ENCODE measurements at regions not wholly inside any gene's neighbourhood (a gene's known extent, or its start where the extent isn't known, plus 50 kb on each side); places are given as distances from the start of the nearest gene placed in this dataset.
"Not testable (repeated sequence)": the region's sequence is repeated elsewhere in the genome, so short reads cannot be mapped to it uniquely, and the experiment has no call there.

GRCh38 chr2:109976319-109976718 is 77.8 kb downstream of the LIMS3 start:
- H3K4me3 ChIP-seq; in situ Hi-C loops (cut with MboI; ENCODE audit: low pct_ligation_motif_present in 1 of 4, low pct_unique_long_range_greater_than_20kb in 1 of 4, low sequenced_read_pairs in 3 of 4); H3K9me3 ChIP-seq; H3K27me3 ChIP-seq; H3K27ac ChIP-seq; H3K4me1 ChIP-seq; intact Hi-C loops (cut with DNase I; ENCODE audit: low total_unique reads); DNase-seq; H3K36me3 ChIP-seq: not testable (repeated sequence)
- 36% methylated on average over 2 of the region's 3 CpGs; no CpG with 5 or more reads in 1 of the 2 donors for WGBS, 2 donors (ENCODE audit: low coverage in 1 of 2)

DNA sequence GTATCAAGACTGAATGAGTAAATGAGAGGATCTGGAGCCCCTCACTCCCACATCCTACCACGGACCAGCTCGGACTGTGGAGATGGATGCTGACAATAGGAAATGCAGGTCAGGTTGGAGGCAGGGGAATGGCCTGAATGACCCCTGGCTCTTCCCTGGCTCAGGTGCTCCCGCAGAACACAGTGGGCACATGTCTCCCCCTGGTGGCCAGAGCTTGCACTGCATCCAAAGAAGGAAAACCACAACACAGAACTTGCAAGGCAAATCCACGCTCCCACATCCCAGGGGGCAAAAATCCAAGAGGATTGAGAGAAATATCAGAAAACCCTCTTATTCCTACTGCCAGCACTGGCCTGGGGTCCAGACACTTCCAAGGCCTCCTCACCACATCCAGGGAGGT is 82.3 kb downstream of the LIMS3 start:
- H3K9me3 ChIP-seq; H3K4me3 ChIP-seq; H3K27me3 ChIP-seq; intact Hi-C loops (cut with DNase I; ENCODE audit: low total_unique reads); H3K27ac ChIP-seq; H3K4me1 ChIP-seq; in situ Hi-C loops (cut with MboI; ENCODE audit: low pct_ligation_motif_present in 1 of 4, low pct_unique_long_range_greater_than_20kb in 1 of 4, low sequenced_read_pairs in 3 of 4); H3K36me3 ChIP-seq; DNase-seq: not testable (repeated sequence)
- TF ChIP-seq, protein P1, sequence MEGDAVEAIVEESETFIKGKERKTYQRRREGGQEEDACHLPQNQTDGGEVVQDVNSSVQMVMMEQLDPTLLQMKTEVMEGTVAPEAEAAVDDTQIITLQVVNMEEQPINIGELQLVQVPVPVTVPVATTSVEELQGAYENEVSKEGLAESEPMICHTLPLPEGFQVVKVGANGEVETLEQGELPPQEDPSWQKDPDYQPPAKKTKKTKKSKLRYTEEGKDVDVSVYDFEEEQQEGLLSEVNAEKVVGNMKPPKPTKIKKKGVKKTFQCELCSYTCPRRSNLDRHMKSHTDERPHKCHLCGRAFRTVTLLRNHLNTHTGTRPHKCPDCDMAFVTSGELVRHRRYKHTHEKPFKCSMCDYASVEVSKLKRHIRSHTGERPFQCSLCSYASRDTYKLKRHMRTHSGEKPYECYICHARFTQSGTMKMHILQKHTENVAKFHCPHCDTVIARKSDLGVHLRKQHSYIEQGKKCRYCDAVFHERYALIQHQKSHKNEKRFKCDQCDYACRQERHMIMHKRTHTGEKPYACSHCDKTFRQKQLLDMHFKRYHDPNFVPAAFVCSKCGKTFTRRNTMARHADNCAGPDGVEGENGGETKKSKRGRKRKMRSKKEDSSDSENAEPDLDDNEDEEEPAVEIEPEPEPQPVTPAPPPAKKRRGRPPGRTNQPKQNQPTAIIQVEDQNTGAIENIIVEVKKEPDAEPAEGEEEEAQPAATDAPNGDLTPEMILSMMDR (IDR thresholded peaks at IDR 0.05): peak in 1 of 5 experiments; percentile 9
- 51% methylated on average over 2 of the region's 4 CpGs; no CpG with 5 or more reads in 1 of the 2 donors for WGBS, 2 donors (ENCODE audit: low coverage in 1 of 2)

DNA sequence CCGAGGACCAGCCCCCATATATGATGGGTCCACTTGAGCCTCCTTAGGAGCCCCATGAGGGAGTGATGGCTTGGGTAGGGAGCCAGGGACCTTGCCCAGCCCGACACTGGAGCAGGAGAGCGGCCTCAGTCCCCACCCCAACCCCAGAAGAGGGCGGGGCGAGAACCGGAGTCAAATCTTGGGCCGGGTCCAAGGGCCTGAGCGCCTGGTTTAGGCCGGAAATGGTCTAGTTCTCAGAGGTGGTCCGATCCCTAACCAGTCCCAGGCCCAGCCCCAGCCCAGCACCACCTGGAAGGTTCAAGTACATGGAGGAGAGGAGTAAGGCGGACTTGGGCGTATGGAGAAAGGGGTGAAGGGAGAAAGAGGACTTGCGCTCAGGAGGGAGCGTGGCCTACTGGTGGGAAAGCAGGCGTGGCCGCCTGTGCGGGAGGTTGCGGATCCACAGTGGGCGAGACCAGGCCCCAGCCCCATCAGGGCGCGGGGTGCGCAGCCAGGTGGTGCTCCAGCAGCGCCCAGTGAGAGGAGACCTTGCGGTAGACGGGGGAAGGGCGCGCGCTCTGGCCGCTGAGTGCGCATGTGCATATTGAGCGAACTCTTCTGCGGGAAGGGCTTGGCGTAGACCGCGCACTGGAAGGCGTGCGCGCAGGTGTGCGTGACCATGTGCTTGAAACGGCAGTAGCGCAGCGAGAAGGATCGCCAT is 88.1 kb downstream of the LIMS3 start:
- H3K36me3 ChIP-seq; DNase-seq; H3K9me3 ChIP-seq; H3K27ac ChIP-seq; H3K4me3 ChIP-seq; in situ Hi-C loops (cut with MboI; ENCODE audit: low pct_ligation_motif_present in 1 of 4, low pct_unique_long_range_greater_than_20kb in 1 of 4, low sequenced_read_pairs in 3 of 4); H3K27me3 ChIP-seq; H3K4me1 ChIP-seq; intact Hi-C loops (cut with DNase I; ENCODE audit: low total_unique reads): not testable (repeated sequence)
- WGBS, 2 donors (ENCODE audit: low coverage in 1 of 2): no CpG with 5 or more reads among the region's 43 CpGs

- no CpG with 5 or more reads among the region's 22 CpGs for WGBS, 2 donors (ENCODE audit: low coverage in 1 of 2)
- H3K36me3 ChIP-seq; H3K27ac ChIP-seq; H3K27me3 ChIP-seq; H3K4me3 ChIP-seq; intact Hi-C loops (cut with DNase I; ENCODE audit: low total_unique reads); in situ Hi-C loops (cut with MboI; ENCODE audit: low pct_ligation_motif_present in 1 of 4, low pct_unique_long_range_greater_than_20kb in 1 of 4, low sequenced_read_pairs in 3 of 4); H3K9me3 ChIP-seq; DNase-seq; H3K4me1 ChIP-seq: not testable (repeated sequence)
Measured at GRCh38 chr2:109987089-109987420, 88.6 kb downstream of the LIMS3 start.

- H3K27ac ChIP-seq; DNase-seq; H3K27me3 ChIP-seq; H3K36me3 ChIP-seq; intact Hi-C loops (cut with DNase I; ENCODE audit: low total_unique reads); H3K4me1 ChIP-seq; H3K4me3 ChIP-seq; H3K9me3 ChIP-seq; in situ Hi-C loops (cut with MboI; ENCODE audit: low pct_ligation_motif_present in 1 of 4, low pct_unique_long_range_greater_than_20kb in 1 of 4, low sequenced_read_pairs in 3 of 4): not testable (repeated sequence)
- WGBS, 2 donors (ENCODE audit: low coverage in 1 of 2): no CpG with 5 or more reads among the region's 75 CpGs
Measured at GRCh38 chr2:109987458-109988345, 89.2 kb downstream of the LIMS3 start.

DNA sequence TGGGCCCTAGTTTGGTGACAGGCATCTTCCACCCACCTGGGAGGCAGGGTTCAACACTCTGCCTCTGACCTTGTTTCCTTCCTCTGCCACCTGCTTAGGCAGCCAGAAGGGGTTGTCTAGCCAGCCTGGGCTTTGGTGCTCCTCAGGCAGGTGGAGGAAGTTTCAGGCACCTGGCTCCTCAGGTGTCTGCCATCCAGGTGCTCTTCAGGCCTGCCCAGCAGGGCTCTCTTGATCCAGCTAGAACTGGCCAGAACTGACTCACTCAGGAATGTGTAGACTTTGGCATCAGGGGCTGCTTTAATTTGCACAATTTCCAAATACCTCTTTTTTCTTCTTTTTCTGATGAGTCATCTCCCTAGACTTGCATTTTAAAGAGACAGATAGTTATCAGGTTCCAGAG is 100.9 kb downstream of the LIMS3 start:
- in situ Hi-C loops (cut with MboI; ENCODE audit: low pct_ligation_motif_present in 1 of 4, low pct_unique_long_range_greater_than_20kb in 1 of 4, low sequenced_read_pairs in 3 of 4); DNase-seq; H3K9me3 ChIP-seq: not testable (repeated sequence)

GRCh38 chr2:110002502-110002901 is 104.0 kb downstream of the LIMS3 start:
- in situ Hi-C loops (cut with MboI; ENCODE audit: low pct_ligation_motif_present in 1 of 4, low pct_unique_long_range_greater_than_20kb in 1 of 4, low sequenced_read_pairs in 3 of 4): not testable (repeated sequence)
- WGBS, 2 donors (ENCODE audit: low coverage in 1 of 2): no CpG with 5 or more reads among the region's 2 CpGs

More for the DNA sequence above, 100.9 kb downstream of the LIMS3 start:
- H3K4me3 ChIP-seq; H3K27me3 ChIP-seq; H3K27ac ChIP-seq; H3K4me1 ChIP-seq; H3K36me3 ChIP-seq; intact Hi-C loops (cut with DNase I; ENCODE audit: low total_unique reads): not testable (repeated sequence)

GRCh38 chr2:110013388-110013787 is 102.2 kb downstream of the MALL start:
- H3K36me3 ChIP-seq; H3K27ac ChIP-seq; H3K9me3 ChIP-seq; intact Hi-C loops (cut with DNase I; ENCODE audit: low total_unique reads); DNase-seq; H3K4me3 ChIP-seq; H3K4me1 ChIP-seq; in situ Hi-C loops (cut with MboI; ENCODE audit: low pct_ligation_motif_present in 1 of 4, low pct_unique_long_range_greater_than_20kb in 1 of 4, low sequenced_read_pairs in 3 of 4); H3K27me3 ChIP-seq: not testable (repeated sequence)
- no CpG with 5 or more reads among the region's 2 CpGs for WGBS, 2 donors (ENCODE audit: low coverage in 1 of 2)

More at GRCh38 chr2:110002502-110002901, 104.0 kb downstream of the LIMS3 start:
- H3K27ac ChIP-seq; H3K36me3 ChIP-seq; H3K4me3 ChIP-seq; H3K27me3 ChIP-seq; DNase-seq; H3K4me1 ChIP-seq; H3K9me3 ChIP-seq; intact Hi-C loops (cut with DNase I; ENCODE audit: low total_unique reads): not testable (repeated sequence)

DNA sequence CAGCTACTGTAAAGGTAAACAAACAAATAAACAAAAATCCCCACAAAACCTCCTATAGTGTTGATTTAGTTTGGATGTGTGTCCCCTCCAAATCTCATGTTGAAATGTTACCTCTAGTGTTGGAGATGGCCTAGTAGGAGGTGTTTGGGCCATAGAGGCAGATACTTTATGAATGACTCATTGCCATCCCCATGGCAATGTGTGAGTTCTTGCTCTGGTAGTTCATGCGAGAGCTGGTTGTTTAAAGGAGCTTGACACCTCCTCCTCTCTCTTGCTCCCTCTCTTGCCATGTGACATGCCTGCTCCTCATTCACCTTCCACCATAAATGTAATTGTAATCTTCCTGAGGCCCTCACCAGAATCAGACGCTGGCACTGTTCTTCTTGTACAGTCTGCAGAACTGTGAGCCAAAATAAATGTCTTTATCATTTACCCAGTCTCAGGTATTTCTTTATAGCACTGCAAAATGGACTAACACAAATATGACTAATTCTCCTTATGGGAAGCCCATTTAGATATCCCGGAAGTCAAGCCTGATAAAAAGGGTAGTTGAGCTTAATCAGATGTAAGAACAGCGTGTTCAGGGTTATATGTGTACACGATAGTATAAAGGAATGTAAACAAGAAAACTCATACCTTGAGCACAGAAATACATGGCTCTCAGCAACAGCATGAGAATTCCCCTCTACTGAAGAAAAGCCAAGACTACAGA is 99.1 kb downstream of the MALL start:
- WGBS, 2 donors (ENCODE audit: low coverage in 1 of 2): no CpG with 5 or more reads among the region's 5 CpGs
- in situ Hi-C loops (cut with MboI; ENCODE audit: low pct_ligation_motif_present in 1 of 4, low pct_unique_long_range_greater_than_20kb in 1 of 4, low sequenced_read_pairs in 3 of 4): not testable (repeated sequence)

More for the DNA sequence above, 99.1 kb downstream of the MALL start:
- H3K27me3 ChIP-seq; H3K27ac ChIP-seq; H3K9me3 ChIP-seq; H3K36me3 ChIP-seq; DNase-seq; H3K4me3 ChIP-seq; H3K4me1 ChIP-seq; intact Hi-C loops (cut with DNase I; ENCODE audit: low total_unique reads): not testable (repeated sequence)
